ENCODE measurements at regions not wholly inside any gene's neighbourhood (a gene's known extent, or its start where the extent isn't known, plus 50 kb on each side); places are given as distances from the start of the nearest gene placed in this dataset.

DNA sequence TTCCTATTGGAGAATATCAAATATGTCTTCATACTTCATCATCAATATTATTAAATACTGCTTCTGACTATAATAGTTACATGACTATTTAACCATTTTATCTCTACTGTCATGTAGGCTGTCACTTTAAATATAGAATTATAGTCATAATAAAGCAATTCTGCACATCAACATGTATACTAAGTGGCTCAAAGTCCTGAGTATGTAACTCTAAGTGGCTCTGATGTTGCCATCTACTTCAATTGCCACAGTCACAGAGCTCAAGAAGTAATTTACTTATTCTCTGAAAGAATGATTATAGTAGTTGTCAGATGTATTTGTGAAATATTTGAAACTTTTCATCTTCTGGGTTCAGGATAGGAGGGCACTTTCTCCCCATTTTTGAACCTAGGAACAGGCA, 202.3 kb downstream of the KITLG start:
- H3K4me1 ChIP-seq (replicated peaks): no peaks in the 10 kb centered on the region
- no peak overlapping the region for H3K27ac ChIP-seq
- no peak for TF ChIP-seq POLR2A (IDR thresholded peaks at IDR 0.05)
- no peak for TF ChIP-seq POLR2AphosphoS5 (IDR thresholded peaks at IDR 0.05)
- TF ChIP-seq, protein P1, sequence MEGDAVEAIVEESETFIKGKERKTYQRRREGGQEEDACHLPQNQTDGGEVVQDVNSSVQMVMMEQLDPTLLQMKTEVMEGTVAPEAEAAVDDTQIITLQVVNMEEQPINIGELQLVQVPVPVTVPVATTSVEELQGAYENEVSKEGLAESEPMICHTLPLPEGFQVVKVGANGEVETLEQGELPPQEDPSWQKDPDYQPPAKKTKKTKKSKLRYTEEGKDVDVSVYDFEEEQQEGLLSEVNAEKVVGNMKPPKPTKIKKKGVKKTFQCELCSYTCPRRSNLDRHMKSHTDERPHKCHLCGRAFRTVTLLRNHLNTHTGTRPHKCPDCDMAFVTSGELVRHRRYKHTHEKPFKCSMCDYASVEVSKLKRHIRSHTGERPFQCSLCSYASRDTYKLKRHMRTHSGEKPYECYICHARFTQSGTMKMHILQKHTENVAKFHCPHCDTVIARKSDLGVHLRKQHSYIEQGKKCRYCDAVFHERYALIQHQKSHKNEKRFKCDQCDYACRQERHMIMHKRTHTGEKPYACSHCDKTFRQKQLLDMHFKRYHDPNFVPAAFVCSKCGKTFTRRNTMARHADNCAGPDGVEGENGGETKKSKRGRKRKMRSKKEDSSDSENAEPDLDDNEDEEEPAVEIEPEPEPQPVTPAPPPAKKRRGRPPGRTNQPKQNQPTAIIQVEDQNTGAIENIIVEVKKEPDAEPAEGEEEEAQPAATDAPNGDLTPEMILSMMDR (IDR thresholded peaks at IDR 0.05): no peak
- H3K36me3 ChIP-seq: no peaks in the 10 kb centered on the region
- no peak for DNase-seq (ENCODE audit: low spot score)
- no peak overlapping the region for H3K4me3 ChIP-seq
- intact Hi-C loops (cut with DNase I): no loop called here
- no peaks in the 10 kb centered on the region for H3K9me3 ChIP-seq
- no peaks in the 10 kb centered on the region for H3K27me3 ChIP-seq (replicated peaks; ENCODE audit: insufficient read depth)

DNA sequence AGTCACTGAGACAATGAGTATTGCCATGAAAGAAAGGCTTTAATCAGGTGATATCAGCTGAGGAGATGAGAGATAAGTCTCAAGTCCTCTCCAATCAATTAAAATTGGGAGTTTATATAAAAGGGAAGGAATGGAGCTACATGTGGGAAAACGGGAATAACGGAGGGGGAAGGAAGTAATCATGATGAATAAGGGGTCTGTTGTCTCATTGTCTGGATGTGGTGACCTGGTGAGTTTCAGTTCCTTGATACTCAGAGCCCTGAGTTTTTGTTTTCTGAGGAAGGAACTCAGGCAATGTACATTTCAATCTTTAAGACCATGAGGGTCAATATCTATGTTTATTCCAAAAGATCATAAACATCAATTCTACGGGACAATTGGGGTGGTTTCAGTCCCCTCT, 198.8 kb downstream of the KITLG start:
- no peak overlapping the region for H3K4me3 ChIP-seq
- TF ChIP-seq POLR2A (IDR thresholded peaks at IDR 0.05) (no peak), POLR2AphosphoS5 (IDR thresholded peaks at IDR 0.05) (no peak)
- TF ChIP-seq, protein P1 (IDR thresholded peaks at IDR 0.05): no peak
- DNase-seq (ENCODE audit: low spot score): no peak
- no peaks in the 10 kb centered on the region for H3K9me3 ChIP-seq
- WGBS: 85% methylated on average over 3 of the region's 3 CpGs
- H3K36me3 ChIP-seq: no peaks in the 10 kb centered on the region
- H3K27ac ChIP-seq: no peak overlapping the region
- intact Hi-C loops (cut with DNase I): no loop called here
- no peaks in the 10 kb centered on the region for H3K27me3 ChIP-seq (replicated peaks; ENCODE audit: insufficient read depth)
- no peaks in the 10 kb centered on the region for H3K4me1 ChIP-seq (replicated peaks)

DNA sequence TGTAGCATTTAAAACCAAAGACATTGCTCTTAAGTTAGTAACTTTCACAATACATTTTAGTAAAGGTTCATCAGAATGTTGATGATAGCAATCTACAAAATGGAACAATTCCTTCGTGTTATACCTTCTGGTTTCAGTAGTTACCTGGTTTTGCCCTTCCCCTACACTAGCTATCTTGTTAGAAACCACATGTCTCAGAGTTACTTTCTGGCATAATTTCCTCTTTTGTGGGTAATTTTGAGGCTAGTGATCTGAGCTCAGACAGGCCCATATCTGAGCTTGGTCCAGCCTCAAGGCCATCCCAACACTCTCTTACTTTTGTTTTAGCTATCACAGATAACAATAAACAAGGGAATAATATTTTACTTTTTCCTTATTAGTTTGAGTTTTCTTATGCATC, 196.9 kb downstream of the KITLG start:
- H3K4me1 ChIP-seq (replicated peaks): no peaks in the 10 kb centered on the region
- H3K27ac ChIP-seq: no peak overlapping the region
- H3K4me3 ChIP-seq: no peak overlapping the region
- no peaks in the 10 kb centered on the region for H3K27me3 ChIP-seq (replicated peaks; ENCODE audit: insufficient read depth)
- no peaks in the 10 kb centered on the region for H3K36me3 ChIP-seq
- WGBS: 88% methylated on average over 1 of the region's 1 CpG
- H3K9me3 ChIP-seq: no peaks in the 10 kb centered on the region
- intact Hi-C loops (cut with DNase I): no loop called here
- TF ChIP-seq, protein P1 (IDR thresholded peaks at IDR 0.05): no peak
- TF ChIP-seq POLR2AphosphoS5 (IDR thresholded peaks at IDR 0.05) (no peak), POLR2A (IDR thresholded peaks at IDR 0.05) (no peak)
- DNase-seq (ENCODE audit: low spot score): no peak

DNA sequence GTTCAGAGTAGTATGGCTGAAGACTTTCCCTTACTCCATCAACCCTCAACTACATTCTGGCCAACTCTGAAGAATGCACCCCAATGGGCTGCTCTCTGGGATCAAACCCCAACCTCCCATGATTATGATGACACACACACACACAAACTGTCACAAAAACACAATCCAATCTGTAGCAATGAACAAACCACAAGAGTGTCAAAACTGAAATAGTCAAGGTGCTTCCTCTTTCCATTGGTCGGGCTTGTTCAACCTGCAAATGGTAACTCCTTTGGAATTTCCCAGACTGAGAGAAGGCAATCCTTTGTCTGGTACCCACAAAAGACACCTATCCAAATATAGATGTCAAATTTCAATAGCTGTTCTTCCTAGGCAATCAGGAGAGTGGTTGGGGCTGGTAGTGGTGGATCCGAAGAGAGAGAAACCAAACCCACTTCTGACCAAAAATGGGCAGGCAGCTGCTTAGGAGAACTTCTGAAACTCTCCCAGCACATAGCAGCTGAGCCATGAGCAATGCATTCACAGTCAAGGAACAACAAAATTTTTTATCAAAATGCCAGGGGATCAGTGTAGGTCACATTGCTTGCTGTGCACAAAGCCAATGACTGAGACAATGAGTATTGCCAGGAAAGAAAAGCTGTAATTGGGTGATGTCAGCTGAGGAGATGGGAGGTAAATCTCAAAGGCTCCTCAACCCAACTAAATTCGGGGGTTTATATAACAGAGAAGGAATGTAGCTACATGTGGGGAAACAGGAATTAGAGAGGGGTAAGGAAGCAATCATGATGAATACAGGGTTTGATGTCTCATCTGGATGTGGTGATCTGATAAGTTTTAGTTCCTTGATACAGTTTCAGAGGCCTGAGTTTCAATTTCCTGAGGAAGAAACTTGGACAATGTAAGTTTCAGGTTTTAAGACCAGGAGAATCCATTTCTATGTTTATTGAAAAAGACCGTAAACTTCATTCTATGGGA, 191.4 kb downstream of the KITLG start:
- WGBS: 90% methylated on average over 4 of the region's 4 CpGs
- Histone ChIP-seq H3K4me3 (no peak overlapping the region), H3K9me3 (no peaks in the 10 kb centered on the region), H3K27me3 (replicated peaks; ENCODE audit: insufficient read depth) (no peaks in the 10 kb centered on the region), H3K4me1 (replicated peaks) (no peaks in the 10 kb centered on the region), H3K27ac (no peak overlapping the region), H3K36me3 (no peaks in the 10 kb centered on the region)
- TF ChIP-seq POLR2A (IDR thresholded peaks at IDR 0.05) (no peak), POLR2AphosphoS5 (IDR thresholded peaks at IDR 0.05) (no peak)
- TF ChIP-seq, protein P1 (IDR thresholded peaks at IDR 0.05): no peak
- intact Hi-C loops (cut with DNase I): no loop called here
- DNase-seq (ENCODE audit: low spot score): no peak

DNA sequence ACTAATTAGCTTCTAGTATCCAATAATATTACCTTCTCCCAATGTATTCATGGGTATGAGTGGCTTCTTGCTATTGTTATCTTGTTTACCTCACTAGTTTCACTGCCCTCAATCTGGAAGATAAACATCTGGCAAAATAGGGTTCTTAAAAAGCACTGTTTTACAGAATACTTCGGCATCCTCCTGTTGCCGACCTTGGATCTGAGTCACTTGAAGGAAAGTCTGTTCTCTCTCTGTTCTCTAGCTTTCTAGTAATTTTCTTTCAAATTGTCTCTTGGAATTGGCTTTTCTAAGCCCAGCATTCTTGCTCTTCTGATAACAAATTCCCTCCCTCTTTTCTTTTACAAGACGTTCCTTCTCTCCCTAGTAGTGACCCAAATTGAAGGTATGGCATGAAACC, 189.5 kb downstream of the KITLG start:
- TF ChIP-seq, protein P1 (IDR thresholded peaks at IDR 0.05): no peak
- no peak for TF ChIP-seq POLR2A (IDR thresholded peaks at IDR 0.05)
- TF ChIP-seq POLR2AphosphoS5 (IDR thresholded peaks at IDR 0.05): no peak
- no peak for DNase-seq (ENCODE audit: low spot score)
- Histone ChIP-seq H3K4me1 (replicated peaks) (no peaks in the 10 kb centered on the region), H3K27me3 (replicated peaks; ENCODE audit: insufficient read depth) (no peaks in the 10 kb centered on the region), H3K4me3 (no peak overlapping the region), H3K9me3 (no peaks in the 10 kb centered on the region), H3K27ac (no peak overlapping the region), H3K36me3 (no peaks in the 10 kb centered on the region)
- WGBS: 64% methylated on average over 3 of the region's 3 CpGs
- intact Hi-C loops (cut with DNase I): no loop called here
